NCI-H1417 treated with DMSO at 0.1 percent for 48 hours (cell line): ENCODE measurements at regions not wholly inside any gene's neighbourhood (a gene's known extent, or its start where the extent isn't known, plus 50 kb on each side); places are given as distances from the start of the nearest gene placed in this dataset.

Source experiments
- DNase-seq: peaks from one replicate; lab custom pipeline; 2025; lab: John Stamatoyannopoulos, UW

DNA sequence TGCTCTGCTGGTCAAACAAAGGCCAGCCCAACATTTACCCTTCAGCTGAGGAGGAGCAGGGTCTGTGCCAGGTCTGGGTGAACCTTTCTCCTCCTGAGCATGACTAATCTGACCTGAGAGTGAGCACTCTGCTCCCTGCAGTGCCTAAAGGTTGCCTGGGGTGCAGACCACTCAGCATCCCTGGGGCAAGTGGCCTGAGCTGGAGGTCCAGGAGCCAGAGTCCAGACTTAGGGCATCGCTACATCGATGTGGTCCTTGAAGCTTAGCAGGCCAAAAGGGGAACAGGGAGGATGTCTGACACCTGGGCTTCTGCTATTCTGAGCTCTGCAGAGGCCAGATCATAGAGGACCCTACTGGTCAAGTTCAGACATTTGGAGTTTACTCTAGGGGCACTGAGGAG, 119.1 kb downstream of the FAM43A start:
- DNase-seq = no peak

DNA sequence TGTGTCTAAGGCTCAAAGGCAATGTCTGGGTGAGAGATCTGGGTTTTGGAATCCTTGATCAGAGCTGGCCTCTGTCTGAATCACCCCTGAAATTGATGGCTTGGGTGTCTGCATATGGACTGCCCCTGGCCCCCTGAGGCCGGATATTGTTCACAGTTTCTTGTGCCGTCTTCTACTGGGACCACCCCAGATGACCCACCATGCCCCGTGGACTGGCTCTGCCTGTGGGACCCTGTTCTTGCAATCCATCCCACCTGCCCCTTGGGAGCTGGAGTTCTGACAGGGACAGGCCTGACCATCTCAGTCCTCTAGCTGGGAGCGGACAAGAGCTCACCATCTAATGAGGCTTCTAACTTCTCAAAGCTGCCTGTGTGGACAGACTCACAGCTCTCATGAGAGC, 119.9 kb downstream of the FAM43A start:
- DNase-seq = no peak

DNA sequence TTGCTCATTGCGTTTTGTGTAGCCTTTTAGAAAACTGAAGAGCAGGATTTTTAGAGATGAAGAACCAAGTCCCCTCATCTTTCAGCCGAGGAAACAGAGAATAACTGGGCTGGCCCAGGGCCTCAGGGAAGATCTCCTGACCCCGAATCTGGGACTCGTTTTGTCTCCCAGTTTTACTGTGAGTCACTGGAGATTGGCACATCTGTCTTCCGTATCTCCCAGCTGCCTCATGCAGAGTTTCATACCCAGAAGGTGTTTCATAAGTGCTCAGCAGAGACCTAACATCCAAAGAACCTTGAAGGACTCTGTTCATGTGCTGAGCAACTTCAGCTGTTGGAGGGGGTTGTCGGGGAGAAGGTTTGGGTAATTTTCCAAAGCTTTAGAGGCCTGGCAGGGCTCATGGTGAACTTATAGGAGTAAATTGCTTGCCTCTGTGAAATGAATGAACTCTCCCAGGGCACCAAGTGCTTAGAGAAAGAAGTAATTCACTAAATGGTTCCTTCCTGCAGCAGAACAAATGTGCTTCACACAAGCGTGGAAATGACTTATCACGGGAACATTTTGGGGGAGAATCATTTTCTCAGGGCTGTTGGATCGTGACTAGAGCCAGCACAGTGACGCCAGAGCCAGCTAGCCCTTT, 121.4 kb downstream of the FAM43A start:
- no peak for DNase-seq

- DNase-seq = no peak
These were observed 123.0 kb downstream of the FAM43A start for GRCh38 chr3:194808640-194809097.

- DNase-seq = no peak
These were observed 123.7 kb downstream of the FAM43A start for GRCh38 chr3:194809382-194809781.

DNA sequence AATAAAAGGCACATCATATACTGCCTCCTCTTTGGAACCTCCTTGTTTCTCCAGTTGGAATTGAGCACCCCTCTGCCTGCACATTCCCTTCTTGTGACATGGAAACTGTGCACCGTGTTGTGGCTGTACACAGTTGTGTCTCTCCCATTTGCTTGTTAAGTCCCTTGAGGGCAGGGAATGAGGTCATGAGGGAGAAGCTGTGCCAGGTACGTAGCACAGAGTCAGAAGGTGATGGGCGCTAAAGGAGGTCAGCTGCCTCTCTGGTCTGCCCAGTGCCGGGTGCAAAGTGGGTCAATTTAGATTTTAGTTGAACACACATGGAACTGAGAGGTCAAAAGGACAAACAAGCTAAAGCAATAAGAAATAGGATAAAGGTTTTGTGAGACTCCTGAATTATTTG, 124.4 kb downstream of the FAM43A start:
- no peak for DNase-seq

- no peak for DNase-seq
These were observed 125.4 kb downstream of the FAM43A start for GRCh38 chr3:194811118-194811517.

- DNase-seq = no peak
These were observed 126.5 kb downstream of the FAM43A start for GRCh38 chr3:194812176-194812575.

DNA sequence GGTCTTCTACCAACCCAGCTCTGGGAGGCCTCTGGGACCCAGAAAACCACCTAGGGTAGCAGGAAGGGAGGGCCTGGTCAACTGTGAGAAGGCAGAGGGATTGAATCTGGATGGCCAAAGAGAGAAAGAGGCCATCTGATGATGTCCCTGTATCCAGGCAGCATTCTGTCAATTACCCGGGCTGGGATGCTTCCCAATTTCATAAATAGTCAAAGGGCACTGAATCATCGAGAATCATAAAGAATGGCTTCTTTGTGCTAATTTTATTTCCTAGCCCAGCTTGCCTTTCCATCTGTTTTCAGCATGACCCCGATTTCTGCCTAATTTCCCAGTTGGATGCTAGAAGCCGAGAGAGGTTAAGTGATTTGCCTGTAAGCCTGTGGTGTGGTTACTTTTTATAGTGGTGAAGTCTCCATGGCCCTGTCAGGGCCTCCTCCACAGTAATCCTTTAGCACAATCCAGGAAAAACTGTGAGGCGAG, 129.2 kb downstream of the FAM43A start:
- DNase-seq = no peak

DNA sequence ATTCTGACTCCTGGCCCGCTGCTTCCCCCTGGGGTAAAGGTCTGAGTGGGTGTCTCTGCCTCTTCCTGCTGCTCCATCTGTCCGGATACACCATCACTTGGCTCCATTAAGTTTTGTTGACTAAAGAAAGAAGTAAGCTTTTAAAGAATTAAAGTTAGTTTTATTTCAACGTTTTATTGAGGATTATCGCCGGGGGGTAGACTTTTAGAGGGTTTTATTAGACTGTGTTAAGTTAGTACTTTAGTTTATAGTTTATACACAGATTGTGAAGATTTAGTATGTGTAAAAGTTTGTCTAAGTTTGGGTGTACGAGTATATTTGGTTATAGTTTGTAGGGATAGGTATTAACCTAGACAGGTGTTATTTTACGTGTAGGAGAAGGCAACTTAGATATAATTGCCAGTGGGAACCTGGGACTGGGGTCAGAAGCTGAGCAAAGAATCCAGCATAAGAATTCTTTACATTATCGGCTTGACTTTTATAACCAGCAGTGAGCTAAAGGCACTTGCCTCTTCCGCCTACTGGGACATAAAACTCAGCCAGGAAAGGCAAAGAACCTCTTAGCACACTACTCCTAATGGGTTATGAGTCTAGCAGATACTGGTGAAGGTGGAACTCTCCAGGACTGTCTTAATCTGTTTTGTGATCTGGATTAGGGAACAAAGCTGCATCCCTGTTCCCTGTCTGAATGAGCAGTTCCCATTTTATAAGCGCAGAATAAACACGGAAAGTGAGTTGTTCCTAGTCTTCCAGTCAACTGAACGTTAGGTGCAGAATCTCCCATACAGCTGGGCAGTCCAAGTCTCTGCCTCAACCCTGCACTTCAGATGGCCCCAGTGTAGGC, 131.3 kb downstream of the FAM43A start:
- DNase-seq = no peak

GRCh38 chr3:194817592-194817930, 131.9 kb downstream of the FAM43A start:
- no peak for DNase-seq

- DNase-seq = no peak
These were observed 132.3 kb downstream of the FAM43A start for GRCh38 chr3:194817936-194818335.

DNA sequence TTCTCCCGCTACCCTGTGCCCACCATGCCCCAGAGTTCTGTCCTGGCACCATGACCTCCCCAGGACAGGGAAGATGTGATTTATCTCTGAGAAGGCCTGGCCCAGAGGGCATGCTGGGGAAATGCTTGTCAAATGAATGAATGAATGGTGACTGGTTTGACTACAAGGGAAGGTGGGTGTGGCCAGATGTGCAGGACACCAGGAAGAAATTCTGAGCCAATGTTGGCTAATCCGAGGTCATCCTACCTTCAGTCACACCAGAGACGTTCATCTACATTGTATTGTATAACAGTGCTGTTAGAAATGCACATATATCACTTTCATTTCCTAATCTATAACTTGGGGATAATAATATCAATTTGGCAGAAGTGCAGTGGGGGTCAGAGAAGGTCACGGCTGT, 138.4 kb downstream of the FAM43A start:
- no peak for DNase-seq

- DNase-seq = no peak
These were observed 139.0 kb downstream of the FAM43A start for GRCh38 chr3:194824701-194825111.

DNA sequence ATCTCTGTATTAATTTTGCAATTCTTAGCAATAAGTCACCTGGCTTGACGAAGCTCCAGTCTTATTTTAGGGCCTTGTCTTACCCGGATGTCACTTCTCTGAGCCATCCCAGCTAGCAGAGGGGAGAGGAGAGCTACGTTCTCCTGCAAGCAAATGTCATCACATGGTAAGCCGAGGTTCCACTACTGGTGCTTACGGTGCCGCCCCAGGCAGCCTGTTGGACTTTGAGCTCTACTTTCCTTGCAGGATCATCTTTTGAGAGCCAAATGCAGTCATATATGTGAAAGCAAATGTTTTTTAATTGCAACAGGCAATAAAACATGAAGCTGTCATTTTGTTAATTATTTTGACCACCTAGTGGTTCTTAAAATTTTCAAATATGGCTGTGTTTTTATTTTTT, 140.9 kb downstream of the FAM43A start:
- no peak for DNase-seq

- no peak for DNase-seq
These were observed 141.8 kb downstream of the FAM43A start for GRCh38 chr3:194827486-194827885.

- no peak for DNase-seq
These were observed 142.4 kb downstream of the FAM43A start for GRCh38 chr3:194828116-194828515.

DNA sequence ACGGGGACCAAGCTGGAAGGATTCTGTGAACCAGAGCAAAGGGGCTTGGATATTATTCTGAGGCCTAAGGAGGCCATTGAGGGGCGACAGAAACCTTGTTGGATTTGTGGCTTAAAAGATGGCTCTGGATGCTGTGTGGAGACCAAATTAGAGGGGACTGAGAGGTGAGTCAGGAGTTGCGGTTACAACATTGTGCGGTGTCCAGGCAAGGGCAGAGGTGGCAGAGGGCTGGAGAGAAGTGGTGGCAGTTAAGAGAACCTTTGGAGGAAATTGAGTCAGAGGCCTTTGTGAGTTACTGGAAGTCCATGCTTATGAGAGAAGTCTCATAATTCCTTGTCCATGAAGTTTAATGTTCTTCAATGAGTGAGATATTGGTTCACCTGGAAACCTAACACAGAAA, 143.2 kb downstream of the FAM43A start:
- no peak for DNase-seq

- DNase-seq = no peak
These were observed 144.7 kb downstream of the FAM43A start for GRCh38 chr3:194830401-194830800.

DNA sequence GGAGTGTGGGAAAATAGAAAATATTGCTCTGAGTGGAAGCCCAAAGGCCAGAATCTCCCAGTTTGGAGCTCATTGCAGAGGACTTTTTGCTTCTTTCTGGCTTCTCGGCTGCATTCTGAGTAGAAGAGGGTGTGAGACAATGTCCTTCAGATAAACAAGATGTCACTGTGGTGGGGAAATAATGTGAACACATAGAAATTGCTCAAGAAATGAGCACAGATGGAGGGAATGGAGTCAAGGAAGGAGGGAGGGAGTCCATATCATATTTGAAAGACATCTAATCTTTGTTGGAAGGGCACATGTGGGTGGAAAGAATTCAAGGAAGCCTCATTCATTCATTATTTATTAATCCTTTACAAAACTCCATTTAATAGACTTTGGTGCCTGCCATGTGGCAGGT, 145.3 kb downstream of the FAM43A start:
- DNase-seq = no peak

- DNase-seq = no peak
These were observed 146.8 kb downstream of the FAM43A start for GRCh38 chr3:194832346-194833104.

DNA sequence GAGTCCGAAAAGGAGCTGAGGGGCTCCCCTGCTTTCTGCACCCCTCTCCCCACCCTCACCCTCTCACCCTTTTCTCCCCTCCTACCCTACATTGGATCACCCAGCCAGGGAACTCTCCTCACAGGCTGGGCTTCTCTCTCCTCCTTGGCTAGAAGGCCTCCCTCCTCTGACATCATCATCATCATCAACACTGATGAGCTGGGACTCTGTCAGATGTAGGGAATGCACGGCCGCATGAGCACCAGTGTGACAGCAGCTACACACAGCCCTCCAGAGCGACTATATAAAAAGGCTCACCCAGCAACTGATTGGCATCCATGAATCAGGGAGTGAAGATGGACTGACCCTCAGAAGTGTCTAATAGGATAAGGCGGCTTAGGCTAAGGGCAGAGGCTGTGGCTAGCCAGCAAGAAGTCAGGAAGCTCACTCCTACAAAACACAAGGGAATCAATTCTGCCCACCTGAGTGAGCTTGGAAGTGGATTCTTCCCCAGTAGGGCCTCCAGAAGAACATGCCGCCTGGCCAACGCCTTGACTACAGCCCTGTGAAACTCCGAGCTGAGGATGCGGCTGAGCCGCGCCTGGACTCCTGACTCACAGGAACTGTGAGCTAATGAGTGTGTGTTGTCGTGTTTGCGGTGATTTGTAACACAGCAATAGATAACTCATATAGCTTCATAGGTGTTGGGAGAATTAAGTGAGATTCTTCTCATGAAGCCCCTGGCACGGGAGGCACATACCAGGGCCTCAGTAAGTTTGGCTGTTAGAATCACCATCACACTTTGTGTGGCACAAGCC, 147.6 kb downstream of the FAM43A start:
- DNase-seq = no peak
